H1 (cell line): ENCODE measurements at regions not wholly inside any gene's neighbourhood (a gene's known extent, or its start where the extent isn't known, plus 50 kb on each side); places are given as distances from the start of the nearest gene placed in this dataset.

Source experiments
- CTCF ChIA-PET: fragments of 300-600 bp; sonication (Branson Sonifier 250); formaldehyde crosslinking; loops from one replicate; lab custom pipeline; 2021; ENCODE audit not compliant: partially characterized antibody; lab: Charles Lee
- POLR2A ChIA-PET: fragments of 300-600 bp; sonication (Branson Sonifier 250); formaldehyde crosslinking; loops from one replicate; lab custom pipeline; 2021; ENCODE audit warnings: inconsistent platforms; ENCODE audit not compliant: partially characterized antibody; lab: Charles Lee
- DNase-seq, 2 experiments: peaks; one replicate each; pipeline versions ENCODE4 v3.0.0 to v3.0.0-alpha.2; 2010 to 2022; ENCODE audit warnings: low spot score in 2 of 2, low read depth in 1 of 2, mixed read lengths in 1 of 2
- FAIRE-seq: peaks from 2 replicates; lab custom pipeline; 2011; peaks lifted over from hg19 to GRCh38; lab: Jason Lieb, UNC
- H2AFZ ChIP-seq: 2 replicates; pipeline ENCODE4 v1.8.1; 2012; ENCODE audit warnings: low read length, inconsistent platforms
- H2AK5ac ChIP-seq: 2 replicates; pipeline ENCODE4 v1.6.1; 2013; ENCODE audit warnings: low read depth, low read length
- H2BK120ac ChIP-seq: replicated peaks from 2 replicates; pipeline ENCODE3; 2013; ENCODE audit warnings: low read depth, low read length, inconsistent platforms
- H2BK12ac ChIP-seq: 2 replicates; pipeline ENCODE4 v1.6.1; 2013; ENCODE audit warnings: low read depth, low read length
- H2BK15ac ChIP-seq: 2 replicates; pipeline ENCODE4 v1.6.1; 2013; ENCODE audit warnings: low read length
- H2BK20ac ChIP-seq: 2 replicates; pipeline ENCODE4 v1.6.1; 2013; ENCODE audit warnings: low read length
- H2BK5ac ChIP-seq: 2 replicates; pipeline ENCODE4 v1.6.1; 2013; ENCODE audit warnings: low read depth, low read length
- H3K14ac ChIP-seq: 2 replicates; pipeline ENCODE4 v1.6.1; 2013; ENCODE audit warnings: inconsistent platforms; ENCODE audit not compliant: insufficient read length
- H3K18ac ChIP-seq: 2 replicates; pipeline ENCODE4 v1.6.1; 2013; ENCODE audit warnings: low read length; ENCODE audit errors: extremely low read depth
- H3K23ac ChIP-seq: 2 replicates; pipeline ENCODE4 v1.6.1; 2013; ENCODE audit warnings: inconsistent platforms; ENCODE audit not compliant: insufficient read length
- H3K23me2 ChIP-seq: 2 replicates; pipeline ENCODE4 v1.6.1; 2013; ENCODE audit warnings: low read depth, low read length
- H3K27ac ChIP-seq: 2 replicates; pipeline ENCODE4 v1.6.1; 2011; ENCODE audit warnings: low read depth, low read length, inconsistent platforms
- H3K27me3 ChIP-seq, 4 experiments: replicated peaks in 1 of 4; 1 replicate in 1 of 4; 2 replicates in 3 of 4; pipeline versions ENCODE4 v1.6.1 to v1.8.1; 2011 to 2013; ENCODE audit warnings: low read length in 3 of 4, mild to moderate bottlenecking in 3 of 4, inconsistent platforms in 2 of 4, mixed read lengths in 2 of 4, moderate library complexity in 1 of 4; ENCODE audit not compliant: control insufficient read depth in 3 of 4, insufficient read depth in 3 of 4; ENCODE audit errors: extremely low read depth in 1 of 4
- H3K36me3 ChIP-seq, 4 experiments: 2 replicates each; pipeline versions ENCODE4 v1.6.1 to v1.8.1; 2011 to 2013; ENCODE audit warnings: mild to moderate bottlenecking in 4 of 4, low read length in 3 of 4, moderate library complexity in 2 of 4, control low read depth in 1 of 4, inconsistent platforms in 1 of 4; ENCODE audit not compliant: insufficient read depth in 4 of 4, control insufficient read depth in 2 of 4
- H3K4ac ChIP-seq: replicated peaks from 2 replicates; pipeline ENCODE3; 2013; ENCODE audit warnings: low read length, low read depth, mixed read lengths, inconsistent platforms; ENCODE audit not compliant: insufficient read length
- H3K4me1 ChIP-seq, 4 experiments: replicated peaks in 1 of 4; 1 replicate in 1 of 4; 2 replicates in 3 of 4; pipeline versions ENCODE4 v1.6.1 to v1.8.1; 2011 to 2013; ENCODE audit warnings: low read length in 3 of 4, inconsistent platforms in 2 of 4, mixed read lengths in 1 of 4; ENCODE audit not compliant: insufficient read depth in 4 of 4, control insufficient read depth in 3 of 4
- H3K4me2 ChIP-seq, 2 experiments: 2 replicates each; pipeline versions ENCODE4 v1.6.1 to v1.8.1; 2011 to 2013; ENCODE audit warnings: low read depth in 2 of 2, low read length in 2 of 2, control low read depth in 1 of 2, inconsistent platforms in 1 of 2, mild to moderate bottlenecking in 1 of 2; ENCODE audit not compliant: insufficient read depth in 1 of 2
- H3K4me3 ChIP-seq, 4 experiments: fragments of 200-600, 300-600 bp in 1 of 4; sonication (generic), shearing (Covaris generic), sonication (Bioruptor Twin) in 1 of 4; 2 replicates each; pipeline versions ENCODE4 v1.5.1 to v1.8.1; 2011 to 2016; ENCODE audit warnings: low read length in 4 of 4, low read depth in 3 of 4, control low read depth in 2 of 4, inconsistent platforms in 2 of 4, mild to moderate bottlenecking in 2 of 4, mixed read lengths in 1 of 4, moderate library complexity in 1 of 4; ENCODE audit not compliant: insufficient read depth in 2 of 4; ENCODE audit errors: extremely low read depth in 1 of 4
- H3K56ac ChIP-seq: replicated peaks from 2 replicates; pipeline ENCODE3; 2013; ENCODE audit warnings: low read depth, mild to moderate bottlenecking, mixed read lengths, low read length, inconsistent platforms; ENCODE audit not compliant: insufficient read length
- H3K79me1 ChIP-seq: 2 replicates; pipeline ENCODE4 v1.6.1; 2013; ENCODE audit warnings: low read depth, low read length, control low read depth
- H3K79me2 ChIP-seq, 2 experiments: 2 replicates each; pipeline versions ENCODE4 v1.6.1 to v1.8.1; 2012 to 2013; ENCODE audit warnings: low read length in 2 of 2, mild to moderate bottlenecking in 2 of 2, inconsistent platforms in 1 of 2; ENCODE audit not compliant: insufficient read depth in 2 of 2, control insufficient read depth in 1 of 2
- H3K9ac ChIP-seq, 4 experiments: replicated peaks in 1 of 4; 1 replicate in 1 of 4; 2 replicates in 3 of 4; pipeline versions ENCODE4 v1.6.1 to v1.8.1; 2011 to 2013; ENCODE audit warnings: low read depth in 3 of 4, low read length in 3 of 4, control low read depth in 2 of 4, mild to moderate bottlenecking in 2 of 4, moderate library complexity in 2 of 4, inconsistent platforms in 1 of 4; ENCODE audit errors: extremely low read depth in 1 of 4
- H3K9me3 ChIP-seq, 2 experiments: 2 replicates each; pipeline versions ENCODE4 v1.6.1 to v1.8.1; 2012 to 2013; ENCODE audit warnings: mild to moderate bottlenecking in 2 of 2, moderate library complexity in 2 of 2, control low read depth in 1 of 2, inconsistent platforms in 1 of 2, low read depth in 1 of 2, low read length in 1 of 2, mixed read lengths in 1 of 2; ENCODE audit not compliant: insufficient read depth in 2 of 2
- H4K20me1 ChIP-seq, 2 experiments: replicated peaks in 1 of 2; 2 replicates each; pipeline versions ENCODE3 to v1.8.1; 2011 to 2013; ENCODE audit warnings: inconsistent platforms in 2 of 2, low read length in 2 of 2, mild to moderate bottlenecking in 1 of 2; ENCODE audit not compliant: insufficient read depth in 2 of 2, control insufficient read depth in 1 of 2
- H4K5ac ChIP-seq: 2 replicates; pipeline ENCODE4 v1.6.1; 2013; ENCODE audit warnings: low read length, low read depth, mixed read lengths, inconsistent platforms; ENCODE audit not compliant: insufficient read length
- H4K8ac ChIP-seq: 2 replicates; pipeline ENCODE4 v1.8.0; 2013; ENCODE audit warnings: mild to moderate bottlenecking, moderate library complexity, low read length, inconsistent platforms; ENCODE audit not compliant: insufficient read depth; ENCODE audit errors: extremely low read depth
- H4K91ac ChIP-seq: replicated peaks from 2 replicates; pipeline ENCODE3; 2013; ENCODE audit warnings: low read length, mixed read lengths, inconsistent platforms; ENCODE audit not compliant: insufficient read length
- BCL11A ChIP-seq, 2 experiments: IDR thresholded peaks; one replicate each; pipeline ENCODE4 v1.6.1; 2011; ENCODE audit warnings: low read depth in 2 of 2, low read length in 2 of 2, mild to moderate bottlenecking in 2 of 2
- JUN ChIP-seq: IDR thresholded peaks from 2 replicates; pipeline ENCODE4 v1.6.1; 2011; ENCODE audit warnings: low read depth, mild to moderate bottlenecking, improper control_type of control experiment, low read length
- NANOG ChIP-seq: IDR thresholded peaks from 2 replicates; pipeline ENCODE4 v1.6.1; 2011; ENCODE audit warnings: low read length, low read depth, mild to moderate bottlenecking, inconsistent platforms; ENCODE audit not compliant: insufficient read depth, poor library complexity, severe bottlenecking
- PHF8 ChIP-seq: fragments of 200-600 bp; sonication (generic); conservative IDR thresholded peaks from 2 replicates; pipeline ENCODE4 v1.7.1; 2012; ENCODE audit warnings: low read depth, mild to moderate bottlenecking, inconsistent platforms, low read length, moderate library complexity
- POLR2AphosphoS5 ChIP-seq: IDR thresholded peaks from 2 replicates; pipeline ENCODE4 v1.6.1; 2011; ENCODE audit warnings: low read depth, low read length
- RBBP5 ChIP-seq: IDR thresholded peaks from 2 replicates; pipeline ENCODE4 v1.7.1; 2012; ENCODE audit warnings: low read depth, mild to moderate bottlenecking, inconsistent platforms, low read length, moderate library complexity, borderline replicate concordance
- SIRT6 ChIP-seq: IDR thresholded peaks from one replicate; pipeline ENCODE4 v1.7.1; 2012; ENCODE audit warnings: low read length, inconsistent platforms
- WGBS, 2 experiments: shearing (Covaris generic) in 1 of 2; methylation state at CpG; one replicate each; pipeline versions ENCODE4 v1.1.6 to v1.1.7; 2013 to 2015; ENCODE audit warnings: low lambda C conversion rate in 2 of 2, mixed read lengths in 2 of 2, inconsistent platforms in 1 of 2, low coverage in 1 of 2, missing lambda C conversion rate in 1 of 2; ENCODE audit not compliant: insufficient replicate concordance in 2 of 2, insufficient coverage in 1 of 2, insufficient read length in 1 of 2; ENCODE audit errors: extremely low coverage in 1 of 2, missing lambda C conversion rate in 1 of 2; 5-methylcytosine and 5-hydroxymethylcytosine counted together

DNA sequence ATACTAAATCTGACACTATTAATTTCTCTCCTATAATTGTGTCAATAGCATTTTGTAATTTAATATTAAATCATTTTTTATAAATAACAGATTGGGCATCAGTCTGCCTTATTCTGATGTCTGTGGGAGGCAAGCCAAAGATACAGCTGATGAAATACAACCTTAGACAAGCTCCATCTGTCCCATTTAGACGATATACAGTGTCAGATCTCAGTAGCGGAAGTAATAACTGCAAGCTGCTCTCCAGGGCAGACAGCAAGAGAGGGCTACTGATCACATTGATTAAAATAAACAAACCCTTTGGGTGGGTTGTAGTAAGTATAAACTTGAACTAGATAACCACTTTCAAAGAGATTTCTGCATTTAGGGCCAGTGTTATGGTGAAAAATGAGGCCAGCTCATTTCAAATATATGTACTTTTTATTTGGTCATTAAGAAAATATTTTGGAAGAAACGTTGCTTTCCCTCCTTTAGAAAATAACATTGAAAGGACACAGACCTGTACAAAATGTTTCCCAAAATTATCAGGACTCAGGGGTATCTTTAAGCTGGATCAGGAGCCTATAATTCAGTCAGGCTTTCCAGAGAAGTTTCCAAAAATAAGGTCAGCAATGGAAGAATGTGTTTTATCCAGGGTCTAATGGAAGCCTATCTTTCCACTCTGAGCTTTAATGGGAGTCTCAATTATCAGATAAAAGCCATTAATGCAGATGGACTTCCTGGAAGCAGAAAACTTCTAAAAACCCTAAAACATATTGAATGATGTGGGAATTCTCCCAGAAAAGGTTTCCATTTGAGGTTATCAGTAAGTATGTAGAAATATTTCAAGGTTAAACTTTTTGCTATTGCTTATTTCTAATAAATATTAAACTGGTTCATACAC lies 1028.8 kb upstream of the IGFBP7 start:
- no peak overlapping the region for H4K91ac ChIP-seq
- no peak overlapping the region for H2BK120ac ChIP-seq
- POLR2A ChIA-PET: no interaction called here
- no peak overlapping the region for H4K5ac ChIP-seq
- H3K27me3 ChIP-seq: no peaks in the 10 kb centered on the region
- H4K8ac ChIP-seq: no peak overlapping the region
- no peak overlapping the region for H3K18ac ChIP-seq
- no peaks in the 10 kb centered on the region for H3K9me3 ChIP-seq
- H3K4ac ChIP-seq: no peak overlapping the region
- H3K4me3 ChIP-seq: no peak overlapping the region
- no peak overlapping the region for H3K4me2 ChIP-seq
- no peak for FAIRE-seq
- H3K27ac ChIP-seq: no peak overlapping the region
- no peak overlapping the region for H3K14ac ChIP-seq
- no peaks in the 10 kb centered on the region for H3K4me1 ChIP-seq
- H2BK5ac ChIP-seq: no peak overlapping the region
- TF ChIP-seq NANOG (no peak), RBBP5 (no peak), POLR2AphosphoS5 (no peak), SIRT6 (no peak), JUN (no peak), BCL11A (IDR thresholded peaks at IDR 0.05; ENCODE audit: low read depth in 2 of 2, low read length in 2 of 2) (no peak), PHF8 (no peak)
- no peaks in the 10 kb centered on the region for H3K79me1 ChIP-seq
- H3K23me2 ChIP-seq: no peaks in the 10 kb centered on the region
- WGBS, 2 experiments: 96% methylated on average over 3 of the region's 3 CpGs; no CpG with 5 or more reads in 1 of the 2 experiments
- CTCF ChIA-PET: no interaction called here
- H2BK20ac ChIP-seq: no peak overlapping the region
- H3K9ac ChIP-seq: no peak overlapping the region
- no peak for DNase-seq
- no peaks in the 10 kb centered on the region for H3K79me2 ChIP-seq
- no peak overlapping the region for H3K23ac ChIP-seq
- H2BK15ac ChIP-seq: no peak overlapping the region
- no peaks in the 10 kb centered on the region for H3K36me3 ChIP-seq
- H2BK12ac ChIP-seq: no peak overlapping the region
- H3K56ac ChIP-seq: no peak overlapping the region
- no peaks in the 10 kb centered on the region for H4K20me1 ChIP-seq
- no peak overlapping the region for H2AFZ ChIP-seq
- no peak overlapping the region for H2AK5ac ChIP-seq
